ENCODE measurements at regions not wholly inside any gene's neighbourhood (a gene's known extent, or its start where the extent isn't known, plus 50 kb on each side); places are given as distances from the start of the nearest gene placed in this dataset.

DNA sequence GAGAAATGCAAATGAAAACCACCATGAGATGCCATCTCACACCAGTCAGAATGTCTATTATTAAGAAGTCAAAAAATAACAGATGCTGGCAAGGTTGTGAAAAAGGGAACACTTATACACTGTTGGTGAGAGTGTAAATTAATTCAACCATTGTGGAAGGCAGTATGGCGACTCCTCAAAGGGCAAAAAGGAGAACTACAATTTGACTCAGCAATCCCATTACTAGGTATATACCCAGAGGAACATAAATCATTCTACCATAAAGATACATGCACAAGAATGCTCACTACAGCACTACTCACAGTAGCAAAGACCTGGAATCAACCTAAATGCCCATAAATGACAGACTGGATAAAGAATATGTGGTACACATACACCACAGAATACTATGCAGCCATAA, 161.1 kb upstream of the PDGFD start:
- Histone ChIP-seq H3K9ac (ENCODE audit: low read length) (no peak overlapping the region), H3K4me3 (ENCODE audit: low read depth in 1 of 2, low read length in 2 of 2) (no peak overlapping the region), H3K9me3 (ENCODE audit: low read length) (no peaks in the 10 kb centered on the region), H3K4me1 (ENCODE audit: insufficient read depth, low read length) (no peaks in the 10 kb centered on the region), H3K36me3 (ENCODE audit: insufficient read depth, low read length) (no peaks in the 10 kb centered on the region), H3K27me3 (ENCODE audit: control insufficient read depth in 1 of 2, insufficient read depth in 2 of 2, low read length in 2 of 2) (no peaks in the 10 kb centered on the region), H3K27ac (ENCODE audit: low read depth, low read length) (no peak overlapping the region)

DNA sequence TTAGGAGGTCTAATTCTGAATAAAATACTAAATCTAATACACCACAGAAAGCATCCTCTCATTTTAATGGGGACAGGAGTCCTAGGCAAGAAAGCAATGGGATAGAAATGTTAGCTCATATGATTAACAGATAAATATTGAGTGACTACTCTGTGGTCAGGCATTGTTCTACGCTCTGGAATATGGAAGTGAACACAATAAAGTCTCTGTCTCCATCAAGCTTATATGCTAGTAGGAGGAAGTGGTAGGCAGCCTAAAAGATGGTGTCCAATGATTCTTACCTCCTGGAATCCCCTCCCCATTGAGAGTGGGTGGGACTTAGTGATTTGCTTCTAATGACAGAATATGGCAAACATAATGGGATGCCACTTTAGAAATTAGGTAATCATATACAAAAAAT, 160.3 kb upstream of the PDGFD start:
- Histone ChIP-seq H3K27ac (ENCODE audit: low read depth, low read length) (no peak overlapping the region), H3K4me1 (ENCODE audit: insufficient read depth, low read length) (no peaks in the 10 kb centered on the region), H3K4me3 (ENCODE audit: low read depth in 1 of 2, low read length in 2 of 2) (no peak overlapping the region), H3K9me3 (ENCODE audit: low read length) (no peaks in the 10 kb centered on the region), H3K9ac (ENCODE audit: low read length) (no peak overlapping the region), H3K27me3 (ENCODE audit: control insufficient read depth in 1 of 2, insufficient read depth in 2 of 2, low read length in 2 of 2) (no peaks in the 10 kb centered on the region), H3K36me3 (ENCODE audit: insufficient read depth, low read length) (no peaks in the 10 kb centered on the region)

DNA sequence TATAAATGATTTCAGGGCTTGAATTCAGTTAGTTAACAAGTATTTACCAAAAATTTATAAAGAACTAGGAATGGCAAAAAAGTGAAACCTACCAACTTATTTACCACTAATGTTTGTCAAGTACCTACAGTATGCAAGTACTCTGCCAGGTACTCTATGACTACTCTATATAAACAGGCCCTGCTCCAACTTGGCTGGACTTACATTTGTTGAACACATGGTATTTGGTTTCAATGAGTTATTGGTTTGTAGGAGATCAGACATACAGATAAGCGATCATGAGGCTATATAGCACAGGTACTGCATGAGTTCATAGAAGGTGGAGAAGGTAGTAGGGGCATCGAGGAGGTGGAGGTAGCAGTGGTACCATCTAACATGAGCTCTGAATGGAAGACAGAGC, 159.9 kb upstream of the PDGFD start:
- no peak overlapping the region for H3K9ac ChIP-seq (ENCODE audit: low read length)
- no peak overlapping the region for H3K4me3 ChIP-seq (ENCODE audit: low read depth in 1 of 2, low read length in 2 of 2)
- H3K27ac ChIP-seq (ENCODE audit: low read depth, low read length): no peak overlapping the region
- no peaks in the 10 kb centered on the region for H3K4me1 ChIP-seq (ENCODE audit: insufficient read depth, low read length)
- no peaks in the 10 kb centered on the region for H3K36me3 ChIP-seq (ENCODE audit: insufficient read depth, low read length)
- no peaks in the 10 kb centered on the region for H3K9me3 ChIP-seq (ENCODE audit: low read length)
- no peaks in the 10 kb centered on the region for H3K27me3 ChIP-seq (ENCODE audit: control insufficient read depth in 1 of 2, insufficient read depth in 2 of 2, low read length in 2 of 2)

DNA sequence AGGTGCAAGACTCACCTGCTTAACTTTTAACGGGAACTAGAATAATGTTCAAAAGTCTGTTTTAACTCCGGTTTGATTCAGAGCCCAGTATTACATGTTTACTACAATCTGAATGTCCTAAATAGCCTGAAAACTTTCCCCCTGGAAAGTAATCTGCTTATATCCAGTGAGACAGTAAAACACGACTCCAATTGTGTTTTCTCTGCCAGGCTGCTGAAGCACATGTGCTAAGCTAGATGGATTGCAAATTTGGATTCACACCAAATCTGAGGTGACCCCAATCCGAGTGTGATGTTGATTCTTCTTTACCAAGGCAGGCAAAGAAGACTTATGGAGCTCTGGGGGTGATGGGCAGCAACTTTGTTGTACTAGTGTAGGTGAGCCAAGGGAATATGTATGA, 158.7 kb upstream of the PDGFD start:
- no peaks in the 10 kb centered on the region for H3K27me3 ChIP-seq (ENCODE audit: control insufficient read depth in 1 of 2, insufficient read depth in 2 of 2, low read length in 2 of 2)
- no peaks in the 10 kb centered on the region for H3K9me3 ChIP-seq (ENCODE audit: low read length)
- no peak overlapping the region for H3K9ac ChIP-seq (ENCODE audit: low read length)
- no peaks in the 10 kb centered on the region for H3K4me1 ChIP-seq (ENCODE audit: insufficient read depth, low read length)
- no peaks in the 10 kb centered on the region for H3K36me3 ChIP-seq (ENCODE audit: insufficient read depth, low read length)
- no peak overlapping the region for H3K27ac ChIP-seq (ENCODE audit: low read depth, low read length)
- no peak overlapping the region for H3K4me3 ChIP-seq (ENCODE audit: low read depth in 1 of 2, low read length in 2 of 2)

- Histone ChIP-seq H3K4me3 (ENCODE audit: low read depth in 1 of 2, low read length in 2 of 2) (no peak overlapping the region), H3K4me1 (ENCODE audit: insufficient read depth, low read length) (no peaks in the 10 kb centered on the region), H3K9me3 (ENCODE audit: low read length) (no peaks in the 10 kb centered on the region), H3K9ac (ENCODE audit: low read length) (no peak overlapping the region), H3K27me3 (ENCODE audit: control insufficient read depth in 1 of 2, insufficient read depth in 2 of 2, low read length in 2 of 2) (no peaks in the 10 kb centered on the region), H3K36me3 (ENCODE audit: insufficient read depth, low read length) (no peaks in the 10 kb centered on the region), H3K27ac (ENCODE audit: low read depth, low read length) (no peak overlapping the region)
Observed at GRCh38 chr11:104320956-104321355, 157.0 kb upstream of the PDGFD start.

DNA sequence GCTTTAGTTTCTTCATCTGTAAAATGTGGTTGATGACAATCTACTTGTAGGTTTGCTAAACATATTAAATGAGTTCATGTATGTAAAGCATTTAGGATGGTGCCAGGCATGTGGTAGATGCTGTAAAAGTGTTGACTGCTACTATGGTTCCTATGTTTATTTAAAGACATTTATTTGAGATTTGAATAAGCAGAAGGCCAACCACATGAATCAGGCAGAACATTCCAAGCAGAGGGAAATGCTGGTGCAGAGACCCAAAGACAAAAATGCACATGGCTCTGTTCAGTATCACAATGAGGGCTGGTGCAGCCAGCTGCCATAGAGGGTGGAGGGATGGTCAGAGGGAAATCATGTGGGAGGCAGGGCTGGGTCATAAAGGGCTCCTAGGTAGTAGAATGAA, 156.2 kb upstream of the PDGFD start:
- Histone ChIP-seq H3K36me3 (ENCODE audit: insufficient read depth, low read length) (no peaks in the 10 kb centered on the region), H3K27me3 (ENCODE audit: control insufficient read depth in 1 of 2, insufficient read depth in 2 of 2, low read length in 2 of 2) (no peaks in the 10 kb centered on the region), H3K9me3 (ENCODE audit: low read length) (no peaks in the 10 kb centered on the region), H3K4me3 (ENCODE audit: low read depth in 1 of 2, low read length in 2 of 2) (no peak overlapping the region), H3K27ac (ENCODE audit: low read depth, low read length) (no peak overlapping the region), H3K9ac (ENCODE audit: low read length) (no peak overlapping the region), H3K4me1 (ENCODE audit: insufficient read depth, low read length) (no peaks in the 10 kb centered on the region)

DNA sequence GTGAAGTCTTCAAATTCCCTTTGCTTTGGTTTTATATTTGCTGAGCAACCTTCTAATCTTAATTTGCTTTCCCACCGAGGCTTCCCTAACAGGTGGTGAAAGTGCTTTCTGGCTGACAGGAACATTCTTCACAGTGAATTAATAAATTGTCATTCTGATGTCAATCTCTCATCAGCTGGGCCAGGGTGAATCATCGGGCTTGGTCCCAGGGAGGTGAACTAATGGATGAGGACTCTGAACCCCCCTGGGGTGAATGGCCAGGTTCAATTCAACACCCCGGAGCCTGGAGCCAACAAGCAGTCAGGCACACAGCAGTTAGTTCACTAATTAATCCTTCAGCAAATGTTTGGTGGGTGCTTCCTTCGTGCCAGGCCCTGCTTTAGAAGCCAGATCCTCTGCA, 155.4 kb upstream of the PDGFD start:
- H3K9ac ChIP-seq (ENCODE audit: low read length): no peak overlapping the region
- no peaks in the 10 kb centered on the region for H3K27me3 ChIP-seq (ENCODE audit: control insufficient read depth in 1 of 2, insufficient read depth in 2 of 2, low read length in 2 of 2)
- H3K9me3 ChIP-seq (ENCODE audit: low read length): no peaks in the 10 kb centered on the region
- H3K4me1 ChIP-seq (ENCODE audit: insufficient read depth, low read length): no peaks in the 10 kb centered on the region
- no peak overlapping the region for H3K27ac ChIP-seq (ENCODE audit: low read depth, low read length)
- H3K4me3 ChIP-seq (ENCODE audit: low read depth in 1 of 2, low read length in 2 of 2): no peak overlapping the region
- H3K36me3 ChIP-seq (ENCODE audit: insufficient read depth, low read length): no peaks in the 10 kb centered on the region

DNA sequence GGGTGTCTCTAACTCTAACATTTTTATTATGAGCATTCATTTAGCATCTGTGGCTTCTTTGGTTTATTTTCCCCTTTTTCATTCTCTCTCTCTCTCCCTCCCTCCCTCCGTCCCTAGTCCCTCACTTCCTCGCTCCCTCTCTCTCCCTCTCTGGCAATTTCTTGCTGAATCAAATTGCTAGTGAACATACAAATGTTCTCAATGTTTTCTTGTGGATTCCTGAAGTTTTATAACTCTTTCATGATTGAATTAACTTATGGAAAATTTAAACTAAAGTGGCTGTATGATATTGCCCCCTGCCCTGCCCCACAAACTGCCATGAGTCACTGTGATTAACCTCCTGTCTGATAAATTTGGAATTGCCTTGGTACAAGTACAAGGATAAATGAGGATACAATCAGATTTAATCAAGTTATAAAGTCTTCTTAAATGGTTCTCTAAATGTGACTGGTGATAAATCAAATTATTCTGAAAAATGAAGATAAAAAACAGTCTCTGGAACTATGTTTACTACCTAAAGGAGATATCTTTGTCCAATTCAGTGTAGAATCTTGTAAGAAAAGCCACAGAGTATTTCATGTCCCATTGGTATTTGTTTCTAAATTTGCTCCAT, 143.0 kb upstream of the PDGFD start:
- Histone ChIP-seq H3K4me1 (ENCODE audit: insufficient read depth, low read length) (no peaks in the 10 kb centered on the region), H3K27me3 (ENCODE audit: control insufficient read depth in 1 of 2, insufficient read depth in 2 of 2, low read length in 2 of 2) (no peaks in the 10 kb centered on the region), H3K27ac (ENCODE audit: low read depth, low read length) (no peak overlapping the region), H3K4me3 (ENCODE audit: low read depth in 1 of 2, low read length in 2 of 2) (no peak overlapping the region), H3K36me3 (ENCODE audit: insufficient read depth, low read length) (no peaks in the 10 kb centered on the region), H3K9ac (ENCODE audit: low read length) (no peak overlapping the region), H3K9me3 (ENCODE audit: low read length) (no peaks in the 10 kb centered on the region)

GRCh38 chr11:104301776-104302175, 137.8 kb upstream of the PDGFD start:
- no peaks in the 10 kb centered on the region for H3K27me3 ChIP-seq (ENCODE audit: control insufficient read depth in 1 of 2, insufficient read depth in 2 of 2, low read length in 2 of 2)
- no peak overlapping the region for H3K9ac ChIP-seq (ENCODE audit: low read length)
- H3K4me1 ChIP-seq (ENCODE audit: insufficient read depth, low read length): no peaks in the 10 kb centered on the region
- no peak overlapping the region for H3K27ac ChIP-seq (ENCODE audit: low read depth, low read length)
- H3K4me3 ChIP-seq (ENCODE audit: low read depth in 1 of 2, low read length in 2 of 2): no peak overlapping the region
- H3K9me3 ChIP-seq (ENCODE audit: low read length): no peaks in the 10 kb centered on the region
- no peaks in the 10 kb centered on the region for H3K36me3 ChIP-seq (ENCODE audit: insufficient read depth, low read length)

- H3K4me1 ChIP-seq (ENCODE audit: insufficient read depth, low read length): no peaks in the 10 kb centered on the region
- no peaks in the 10 kb centered on the region for H3K27me3 ChIP-seq (ENCODE audit: control insufficient read depth in 1 of 2, insufficient read depth in 2 of 2, low read length in 2 of 2)
- H3K9ac ChIP-seq (ENCODE audit: low read length): no peak overlapping the region
- H3K9me3 ChIP-seq (ENCODE audit: low read length): no peaks in the 10 kb centered on the region
- H3K4me3 ChIP-seq (ENCODE audit: low read depth in 1 of 2, low read length in 2 of 2): no peak overlapping the region
- no peak overlapping the region for H3K27ac ChIP-seq (ENCODE audit: low read depth, low read length)
- H3K36me3 ChIP-seq (ENCODE audit: insufficient read depth, low read length): no peaks in the 10 kb centered on the region
Observed at GRCh38 chr11:104291646-104292045, 127.7 kb upstream of the PDGFD start.

- no peaks in the 10 kb centered on the region for H3K27me3 ChIP-seq (ENCODE audit: control insufficient read depth in 1 of 2, insufficient read depth in 2 of 2, low read length in 2 of 2)
- no peak overlapping the region for H3K27ac ChIP-seq (ENCODE audit: low read depth, low read length)
- H3K9ac ChIP-seq (ENCODE audit: low read length): no peak overlapping the region
- H3K9me3 ChIP-seq (ENCODE audit: low read length): no peaks in the 10 kb centered on the region
- H3K4me1 ChIP-seq (ENCODE audit: insufficient read depth, low read length): no peaks in the 10 kb centered on the region
- H3K4me3 ChIP-seq (ENCODE audit: low read depth in 1 of 2, low read length in 2 of 2): no peak overlapping the region
- no peaks in the 10 kb centered on the region for H3K36me3 ChIP-seq (ENCODE audit: insufficient read depth, low read length)
Observed at GRCh38 chr11:104286129-104286528, 122.2 kb upstream of the PDGFD start.

DNA sequence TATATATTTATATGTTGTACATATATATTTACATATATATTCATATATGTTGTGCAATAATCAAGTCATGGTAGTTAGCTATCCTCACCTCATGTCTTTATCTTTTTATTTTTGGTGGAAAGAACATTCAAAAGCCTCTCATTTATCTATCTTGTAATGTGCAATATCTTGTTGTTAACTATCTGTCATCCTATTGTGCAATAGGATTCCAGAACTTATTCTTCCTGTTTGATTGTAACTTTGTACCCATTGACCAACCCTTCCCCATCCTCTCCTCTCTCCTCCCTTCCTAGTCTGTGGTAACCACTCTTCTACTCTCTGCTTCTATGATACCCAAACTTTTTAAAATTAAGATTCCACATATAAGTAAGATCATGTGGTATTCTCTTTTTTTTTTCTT, 115.6 kb upstream of the PDGFD start:
- Histone ChIP-seq H3K4me3 (ENCODE audit: low read depth in 1 of 2, low read length in 2 of 2) (no peak overlapping the region), H3K9me3 (ENCODE audit: low read length) (no peaks in the 10 kb centered on the region), H3K4me1 (ENCODE audit: insufficient read depth, low read length) (no peaks in the 10 kb centered on the region), H3K27ac (ENCODE audit: low read depth, low read length) (no peak overlapping the region), H3K27me3 (ENCODE audit: control insufficient read depth in 1 of 2, insufficient read depth in 2 of 2, low read length in 2 of 2) (no peaks in the 10 kb centered on the region), H3K36me3 (ENCODE audit: insufficient read depth, low read length) (no peaks in the 10 kb centered on the region), H3K9ac (ENCODE audit: low read length) (no peak overlapping the region)

Measured in muscle layer of colon (tissue), 2 donors.